ENCODE measurements at regions not wholly inside any gene's neighbourhood (a gene's known extent, or its start where the extent isn't known, plus 50 kb on each side); places are given as distances from the start of the nearest gene placed in this dataset.

DNA sequence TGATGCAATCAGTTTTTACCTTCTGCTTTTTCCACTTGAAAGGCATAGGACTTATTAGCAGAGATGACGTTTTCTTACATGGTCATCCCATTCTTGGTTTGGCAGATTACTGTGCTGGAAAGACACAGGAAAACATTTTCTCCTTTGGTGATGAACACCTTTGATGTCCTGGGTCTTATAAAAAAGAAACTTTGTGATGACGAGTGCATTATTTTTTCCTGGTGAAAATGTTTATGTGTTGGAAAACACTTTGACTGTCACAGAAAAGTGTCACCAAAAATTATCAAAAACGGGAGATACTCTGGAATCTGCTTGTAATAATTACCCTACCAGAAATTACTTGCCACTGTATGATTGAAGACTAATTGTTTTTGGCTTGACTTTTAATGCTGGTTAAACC lies 2020.9 kb downstream of the MAT2B start:
- Histone ChIP-seq H3K36me3 (ENCODE audit: control insufficient read depth in 2 of 2, extremely low read depth in 1 of 2, insufficient read depth in 2 of 2, low read length in 2 of 2) (no peaks in the 10 kb centered on the region), H3K27ac (ENCODE audit: control insufficient read depth, insufficient read depth, low read length) (no peak overlapping the region), H3K4me3 (ENCODE audit: control insufficient read depth in 2 of 3, extremely low read depth in 1 of 3, insufficient read depth in 2 of 3, low read depth in 1 of 3, low read length in 3 of 3) (no peak overlapping the region), H3K4me1 (ENCODE audit: control insufficient read depth, extremely low read depth, insufficient read depth, low read length) (no peaks in the 10 kb centered on the region), H3K27me3 (ENCODE audit: control insufficient read depth, extremely low read depth, insufficient read depth, low read length) (no peaks in the 10 kb centered on the region), H3K9ac (ENCODE audit: control insufficient read depth, extremely low read depth, insufficient read depth, low read length) (no peak overlapping the region), H4K20me1 (ENCODE audit: control insufficient read depth, extremely low read depth, insufficient read depth, low read length) (no peaks in the 10 kb centered on the region), H3K9me1 (ENCODE audit: control insufficient read depth, extremely low read depth, insufficient read depth, low read length) (no peaks in the 10 kb centered on the region), H2AFZ (ENCODE audit: control insufficient read depth, low read length) (no peak overlapping the region), H3K9me3 (ENCODE audit: control insufficient read depth, low read depth, low read length) (no peaks in the 10 kb centered on the region), H3K4me2 (ENCODE audit: control insufficient read depth, extremely low read depth, insufficient read depth, low read depth, low read length) (no peak overlapping the region), H3K79me2 (ENCODE audit: control insufficient read depth, insufficient read depth, low read length) (no peaks in the 10 kb centered on the region)
- DNase-seq (ENCODE audit: low read depth, low spot score), result no peak
- TF ChIP-seq, protein P1, sequence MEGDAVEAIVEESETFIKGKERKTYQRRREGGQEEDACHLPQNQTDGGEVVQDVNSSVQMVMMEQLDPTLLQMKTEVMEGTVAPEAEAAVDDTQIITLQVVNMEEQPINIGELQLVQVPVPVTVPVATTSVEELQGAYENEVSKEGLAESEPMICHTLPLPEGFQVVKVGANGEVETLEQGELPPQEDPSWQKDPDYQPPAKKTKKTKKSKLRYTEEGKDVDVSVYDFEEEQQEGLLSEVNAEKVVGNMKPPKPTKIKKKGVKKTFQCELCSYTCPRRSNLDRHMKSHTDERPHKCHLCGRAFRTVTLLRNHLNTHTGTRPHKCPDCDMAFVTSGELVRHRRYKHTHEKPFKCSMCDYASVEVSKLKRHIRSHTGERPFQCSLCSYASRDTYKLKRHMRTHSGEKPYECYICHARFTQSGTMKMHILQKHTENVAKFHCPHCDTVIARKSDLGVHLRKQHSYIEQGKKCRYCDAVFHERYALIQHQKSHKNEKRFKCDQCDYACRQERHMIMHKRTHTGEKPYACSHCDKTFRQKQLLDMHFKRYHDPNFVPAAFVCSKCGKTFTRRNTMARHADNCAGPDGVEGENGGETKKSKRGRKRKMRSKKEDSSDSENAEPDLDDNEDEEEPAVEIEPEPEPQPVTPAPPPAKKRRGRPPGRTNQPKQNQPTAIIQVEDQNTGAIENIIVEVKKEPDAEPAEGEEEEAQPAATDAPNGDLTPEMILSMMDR (optimal IDR thresholded peaks at IDR 0.05 in 1 of 3, IDR thresholded peaks at IDR 0.05 in 1 of 3, conservative IDR thresholded peaks at IDR 0.05 in 1 of 3; ENCODE audit: extremely low read depth in 1 of 3, insufficient read depth in 2 of 3, low read length in 3 of 3), result no peak
- TF ChIP-seq EZH2 (IDR thresholded peaks at IDR 0.05; ENCODE audit: low read length), result no peak
- dilution Hi-C loops (cut with MboI; ENCODE audit: extremely low pct_ligation_motif_present, low sequenced_read_pairs), result no loop called here
- no peak for FAIRE-seq

DNA sequence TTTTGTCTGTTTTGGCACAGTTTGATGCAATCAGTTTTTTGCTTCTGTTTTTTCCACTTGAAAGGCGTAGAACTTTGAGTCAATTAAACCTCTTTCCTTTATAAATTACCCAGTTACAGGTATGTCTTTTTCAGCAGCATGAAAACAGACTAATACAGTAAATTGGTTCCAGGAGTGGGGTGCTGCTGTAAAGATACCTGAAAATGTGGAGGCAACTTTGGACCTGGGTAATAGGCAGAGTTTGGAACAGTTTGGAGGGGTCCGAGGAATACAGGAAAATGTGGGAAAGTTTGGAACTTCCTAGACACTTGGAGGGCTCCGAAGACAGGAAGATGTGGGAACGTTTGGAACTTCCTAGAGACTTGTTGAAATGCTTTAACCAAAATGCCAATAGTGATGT lies 2022.2 kb downstream of the MAT2B start:
- dilution Hi-C loops (cut with MboI; ENCODE audit: extremely low pct_ligation_motif_present, low sequenced_read_pairs), result no loop called here
- H3K4me2 ChIP-seq (ENCODE audit: control insufficient read depth, extremely low read depth, insufficient read depth, low read depth, low read length), result no peak overlapping the region
- TF ChIP-seq EZH2 (IDR thresholded peaks at IDR 0.05; ENCODE audit: low read length), result no peak
- TF ChIP-seq, protein P1 (optimal IDR thresholded peaks at IDR 0.05 in 1 of 3, IDR thresholded peaks at IDR 0.05 in 1 of 3, conservative IDR thresholded peaks at IDR 0.05 in 1 of 3; ENCODE audit: extremely low read depth in 1 of 3, insufficient read depth in 2 of 3, low read length in 3 of 3), result no peak
- H3K9me1 ChIP-seq (ENCODE audit: control insufficient read depth, extremely low read depth, insufficient read depth, low read length), result no peaks in the 10 kb centered on the region
- H3K36me3 ChIP-seq (ENCODE audit: control insufficient read depth in 2 of 2, extremely low read depth in 1 of 2, insufficient read depth in 2 of 2, low read length in 2 of 2), result no peaks in the 10 kb centered on the region
- H3K4me1 ChIP-seq (ENCODE audit: control insufficient read depth, extremely low read depth, insufficient read depth, low read length), result no peaks in the 10 kb centered on the region
- no peak for FAIRE-seq
- DNase-seq (ENCODE audit: low read depth, low spot score), result no peak
- no peaks in the 10 kb centered on the region for H4K20me1 ChIP-seq (ENCODE audit: control insufficient read depth, extremely low read depth, insufficient read depth, low read length)
- no peak overlapping the region for H3K27ac ChIP-seq (ENCODE audit: control insufficient read depth, insufficient read depth, low read length)
- H2AFZ ChIP-seq (ENCODE audit: control insufficient read depth, low read length), result no peak overlapping the region
- no peaks in the 10 kb centered on the region for H3K79me2 ChIP-seq (ENCODE audit: control insufficient read depth, insufficient read depth, low read length)
- H3K9me3 ChIP-seq (ENCODE audit: control insufficient read depth, low read depth, low read length), result no peaks in the 10 kb centered on the region
- H3K9ac ChIP-seq (ENCODE audit: control insufficient read depth, extremely low read depth, insufficient read depth, low read length), result no peak overlapping the region
- H3K27me3 ChIP-seq (ENCODE audit: control insufficient read depth, extremely low read depth, insufficient read depth, low read length), result no peaks in the 10 kb centered on the region
- no peak overlapping the region for H3K4me3 ChIP-seq (ENCODE audit: control insufficient read depth in 2 of 3, extremely low read depth in 1 of 3, insufficient read depth in 2 of 3, low read depth in 1 of 3, low read length in 3 of 3)

Data from keratinocyte (primary cell).